H1 (cell line): ENCODE measurements at regions not wholly inside any gene's neighbourhood (a gene's known extent, or its start where the extent isn't known, plus 50 kb on each side); places are given as distances from the start of the nearest gene placed in this dataset.

Source experiments
- CTCF ChIA-PET: fragments of 300-600 bp; sonication (Branson Sonifier 250); formaldehyde crosslinking; loops from one replicate; lab custom pipeline; 2021; ENCODE audit not compliant: partially characterized antibody; lab: Charles Lee
- POLR2A ChIA-PET: fragments of 300-600 bp; sonication (Branson Sonifier 250); formaldehyde crosslinking; loops from one replicate; lab custom pipeline; 2021; ENCODE audit warnings: inconsistent platforms; ENCODE audit not compliant: partially characterized antibody; lab: Charles Lee
- DNase-seq, 2 experiments: peaks; one replicate each; pipeline versions ENCODE4 v3.0.0 to v3.0.0-alpha.2; 2010 to 2022; ENCODE audit warnings: low spot score in 2 of 2, low read depth in 1 of 2, mixed read lengths in 1 of 2
- FAIRE-seq: peaks from 2 replicates; lab custom pipeline; 2011; peaks lifted over from hg19 to GRCh38; lab: Jason Lieb, UNC
- H2AFZ ChIP-seq: 2 replicates; pipeline ENCODE4 v1.8.1; 2012; ENCODE audit warnings: low read length, inconsistent platforms
- H2AK5ac ChIP-seq: 2 replicates; pipeline ENCODE4 v1.6.1; 2013; ENCODE audit warnings: low read depth, low read length
- H2BK120ac ChIP-seq: replicated peaks from 2 replicates; pipeline ENCODE3; 2013; ENCODE audit warnings: low read depth, low read length, inconsistent platforms
- H2BK12ac ChIP-seq: 2 replicates; pipeline ENCODE4 v1.6.1; 2013; ENCODE audit warnings: low read depth, low read length
- H2BK15ac ChIP-seq: 2 replicates; pipeline ENCODE4 v1.6.1; 2013; ENCODE audit warnings: low read length
- H2BK20ac ChIP-seq: 2 replicates; pipeline ENCODE4 v1.6.1; 2013; ENCODE audit warnings: low read length
- H2BK5ac ChIP-seq: 2 replicates; pipeline ENCODE4 v1.6.1; 2013; ENCODE audit warnings: low read depth, low read length
- H3K14ac ChIP-seq: 2 replicates; pipeline ENCODE4 v1.6.1; 2013; ENCODE audit warnings: inconsistent platforms; ENCODE audit not compliant: insufficient read length
- H3K18ac ChIP-seq: 2 replicates; pipeline ENCODE4 v1.6.1; 2013; ENCODE audit warnings: low read length; ENCODE audit errors: extremely low read depth
- H3K23ac ChIP-seq: 2 replicates; pipeline ENCODE4 v1.6.1; 2013; ENCODE audit warnings: inconsistent platforms; ENCODE audit not compliant: insufficient read length
- H3K23me2 ChIP-seq: 2 replicates; pipeline ENCODE4 v1.6.1; 2013; ENCODE audit warnings: low read depth, low read length
- H3K27ac ChIP-seq: 2 replicates; pipeline ENCODE4 v1.6.1; 2011; ENCODE audit warnings: low read depth, low read length, inconsistent platforms
- H3K27me3 ChIP-seq, 4 experiments: replicated peaks in 1 of 4; 1 replicate in 1 of 4; 2 replicates in 3 of 4; pipeline versions ENCODE4 v1.6.1 to v1.8.1; 2011 to 2013; ENCODE audit warnings: low read length in 3 of 4, mild to moderate bottlenecking in 3 of 4, inconsistent platforms in 2 of 4, mixed read lengths in 2 of 4, moderate library complexity in 1 of 4; ENCODE audit not compliant: control insufficient read depth in 3 of 4, insufficient read depth in 3 of 4; ENCODE audit errors: extremely low read depth in 1 of 4
- H3K36me3 ChIP-seq, 4 experiments: 2 replicates each; pipeline versions ENCODE4 v1.6.1 to v1.8.1; 2011 to 2013; ENCODE audit warnings: mild to moderate bottlenecking in 4 of 4, low read length in 3 of 4, moderate library complexity in 2 of 4, control low read depth in 1 of 4, inconsistent platforms in 1 of 4; ENCODE audit not compliant: insufficient read depth in 4 of 4, control insufficient read depth in 2 of 4
- H3K4ac ChIP-seq: replicated peaks from 2 replicates; pipeline ENCODE3; 2013; ENCODE audit warnings: low read length, low read depth, mixed read lengths, inconsistent platforms; ENCODE audit not compliant: insufficient read length
- H3K4me1 ChIP-seq, 4 experiments: replicated peaks in 1 of 4; 1 replicate in 1 of 4; 2 replicates in 3 of 4; pipeline versions ENCODE4 v1.6.1 to v1.8.1; 2011 to 2013; ENCODE audit warnings: low read length in 3 of 4, inconsistent platforms in 2 of 4, mixed read lengths in 1 of 4; ENCODE audit not compliant: insufficient read depth in 4 of 4, control insufficient read depth in 3 of 4
- H3K4me2 ChIP-seq, 2 experiments: 2 replicates each; pipeline versions ENCODE4 v1.6.1 to v1.8.1; 2011 to 2013; ENCODE audit warnings: low read depth in 2 of 2, low read length in 2 of 2, control low read depth in 1 of 2, inconsistent platforms in 1 of 2, mild to moderate bottlenecking in 1 of 2; ENCODE audit not compliant: insufficient read depth in 1 of 2
- H3K4me3 ChIP-seq, 4 experiments: fragments of 200-600, 300-600 bp in 1 of 4; sonication (generic), shearing (Covaris generic), sonication (Bioruptor Twin) in 1 of 4; 2 replicates each; pipeline versions ENCODE4 v1.5.1 to v1.8.1; 2011 to 2016; ENCODE audit warnings: low read length in 4 of 4, low read depth in 3 of 4, control low read depth in 2 of 4, inconsistent platforms in 2 of 4, mild to moderate bottlenecking in 2 of 4, mixed read lengths in 1 of 4, moderate library complexity in 1 of 4; ENCODE audit not compliant: insufficient read depth in 2 of 4; ENCODE audit errors: extremely low read depth in 1 of 4
- H3K56ac ChIP-seq: replicated peaks from 2 replicates; pipeline ENCODE3; 2013; ENCODE audit warnings: low read depth, mild to moderate bottlenecking, mixed read lengths, low read length, inconsistent platforms; ENCODE audit not compliant: insufficient read length
- H3K79me1 ChIP-seq: 2 replicates; pipeline ENCODE4 v1.6.1; 2013; ENCODE audit warnings: low read depth, low read length, control low read depth
- H3K79me2 ChIP-seq, 2 experiments: 2 replicates each; pipeline versions ENCODE4 v1.6.1 to v1.8.1; 2012 to 2013; ENCODE audit warnings: low read length in 2 of 2, mild to moderate bottlenecking in 2 of 2, inconsistent platforms in 1 of 2; ENCODE audit not compliant: insufficient read depth in 2 of 2, control insufficient read depth in 1 of 2
- H3K9ac ChIP-seq, 4 experiments: replicated peaks in 1 of 4; 1 replicate in 1 of 4; 2 replicates in 3 of 4; pipeline versions ENCODE4 v1.6.1 to v1.8.1; 2011 to 2013; ENCODE audit warnings: low read depth in 3 of 4, low read length in 3 of 4, control low read depth in 2 of 4, mild to moderate bottlenecking in 2 of 4, moderate library complexity in 2 of 4, inconsistent platforms in 1 of 4; ENCODE audit errors: extremely low read depth in 1 of 4
- H3K9me3 ChIP-seq, 2 experiments: 2 replicates each; pipeline versions ENCODE4 v1.6.1 to v1.8.1; 2012 to 2013; ENCODE audit warnings: mild to moderate bottlenecking in 2 of 2, moderate library complexity in 2 of 2, control low read depth in 1 of 2, inconsistent platforms in 1 of 2, low read depth in 1 of 2, low read length in 1 of 2, mixed read lengths in 1 of 2; ENCODE audit not compliant: insufficient read depth in 2 of 2
- H4K20me1 ChIP-seq, 2 experiments: replicated peaks in 1 of 2; 2 replicates each; pipeline versions ENCODE3 to v1.8.1; 2011 to 2013; ENCODE audit warnings: inconsistent platforms in 2 of 2, low read length in 2 of 2, mild to moderate bottlenecking in 1 of 2; ENCODE audit not compliant: insufficient read depth in 2 of 2, control insufficient read depth in 1 of 2
- H4K5ac ChIP-seq: 2 replicates; pipeline ENCODE4 v1.6.1; 2013; ENCODE audit warnings: low read length, low read depth, mixed read lengths, inconsistent platforms; ENCODE audit not compliant: insufficient read length
- H4K8ac ChIP-seq: 2 replicates; pipeline ENCODE4 v1.8.0; 2013; ENCODE audit warnings: mild to moderate bottlenecking, moderate library complexity, low read length, inconsistent platforms; ENCODE audit not compliant: insufficient read depth; ENCODE audit errors: extremely low read depth
- H4K91ac ChIP-seq: replicated peaks from 2 replicates; pipeline ENCODE3; 2013; ENCODE audit warnings: low read length, mixed read lengths, inconsistent platforms; ENCODE audit not compliant: insufficient read length
- ASH2L ChIP-seq: fragments of 200-600, 300-600 bp; sonication (generic); IDR thresholded peaks from one replicate; pipeline ENCODE4 v1.7.1; 2017; ENCODE audit warnings: low read length
- BRCA1 ChIP-seq: IDR thresholded peaks from 2 replicates; pipeline ENCODE4 v1.6.1; 2012; ENCODE audit warnings: low read depth, low read length, improper control_type of control experiment
- EZH2 ChIP-seq: fragments of 200-600 bp; sonication (generic); IDR thresholded peaks from 2 replicates; pipeline ENCODE4 v1.7.1; 2012; ENCODE audit warnings: low read depth, mild to moderate bottlenecking, moderate library complexity, low read length, inconsistent platforms; ENCODE audit not compliant: severe bottlenecking
- PHF8 ChIP-seq: fragments of 200-600 bp; sonication (generic); conservative IDR thresholded peaks from 2 replicates; pipeline ENCODE4 v1.7.1; 2012; ENCODE audit warnings: low read depth, mild to moderate bottlenecking, inconsistent platforms, low read length, moderate library complexity
- POLR2A ChIP-seq, 2 experiments: IDR thresholded peaks; 1 replicate in 1 of 2; 2 replicates in 1 of 2; pipeline ENCODE4 v1.6.1; 2011; ENCODE audit warnings: low read depth in 2 of 2, low read length in 2 of 2, mild to moderate bottlenecking in 2 of 2; ENCODE audit errors: control extremely low read depth in 1 of 2
- POLR2AphosphoS5 ChIP-seq: IDR thresholded peaks from 2 replicates; pipeline ENCODE4 v1.6.1; 2011; ENCODE audit warnings: low read depth, low read length
- SP1 ChIP-seq: IDR thresholded peaks from 2 replicates; pipeline ENCODE4 v1.6.1; 2011; ENCODE audit warnings: low read depth, low read length
- SP2 ChIP-seq: IDR thresholded peaks from 2 replicates; pipeline ENCODE4 v1.6.1; 2012; ENCODE audit warnings: mild to moderate bottlenecking, low read length, inconsistent platforms
- SUZ12 ChIP-seq: fragments of 200-600 bp; sonication (generic); IDR thresholded peaks from 2 replicates; pipeline ENCODE4 v1.6.1; 2012; ENCODE audit warnings: mild to moderate bottlenecking, inconsistent platforms, low read length, moderate library complexity, mixed read lengths
- TEAD4 ChIP-seq: IDR thresholded peaks from 2 replicates; pipeline ENCODE4 v1.6.1; 2012; ENCODE audit warnings: low read depth, low read length, inconsistent platforms, mixed read lengths
- WGBS, 2 experiments: shearing (Covaris generic) in 1 of 2; methylation state at CpG; one replicate each; pipeline versions ENCODE4 v1.1.6 to v1.1.7; 2013 to 2015; ENCODE audit warnings: low lambda C conversion rate in 2 of 2, mixed read lengths in 2 of 2, inconsistent platforms in 1 of 2, low coverage in 1 of 2, missing lambda C conversion rate in 1 of 2; ENCODE audit not compliant: insufficient replicate concordance in 2 of 2, insufficient coverage in 1 of 2, insufficient read length in 1 of 2; ENCODE audit errors: extremely low coverage in 1 of 2, missing lambda C conversion rate in 1 of 2; 5-methylcytosine and 5-hydroxymethylcytosine counted together

DNA sequence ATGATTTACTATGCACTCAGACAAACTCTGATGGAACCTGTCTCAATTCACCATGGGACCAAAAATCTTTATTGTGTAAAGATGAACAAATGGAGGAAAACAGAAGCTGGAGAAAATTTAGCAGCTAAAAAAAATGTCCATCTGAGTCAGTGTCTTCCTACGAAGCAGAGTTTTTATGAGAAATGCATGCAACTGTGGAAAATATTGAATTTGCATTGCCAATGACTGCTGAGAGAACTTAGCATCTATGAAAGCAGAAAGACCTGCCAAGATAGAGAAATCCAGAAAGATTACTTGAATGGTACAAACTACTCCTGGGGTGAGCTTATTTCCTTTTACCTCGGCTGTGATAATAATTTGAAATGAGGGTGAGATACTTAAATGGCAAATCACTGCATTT is 289.7 kb upstream of the GCFC2 start:
- Histone ChIP-seq H2AK5ac (no peak overlapping the region), H3K56ac (no peak overlapping the region), H4K91ac (no peak overlapping the region), H3K36me3 (no peaks in the 10 kb centered on the region), H3K23ac (no peak overlapping the region), H3K4ac (no peak overlapping the region), H2BK120ac (no peak overlapping the region), H3K9ac (no peak overlapping the region), H4K5ac (no peak overlapping the region), H3K4me2 (no peak overlapping the region), H3K4me1 (no peaks in the 10 kb centered on the region), H3K9me3 (no peaks in the 10 kb centered on the region), H4K8ac (no peak overlapping the region), H4K20me1 (no peaks in the 10 kb centered on the region), H2BK15ac (no peak overlapping the region), H3K14ac (no peak overlapping the region), H3K18ac (no peak overlapping the region), H2BK5ac (no peak overlapping the region), H3K79me1 (no peaks in the 10 kb centered on the region), H3K79me2 (no peaks in the 10 kb centered on the region), H3K23me2 (no peaks in the 10 kb centered on the region), H3K4me3 (no peak overlapping the region), H2BK20ac (no peak overlapping the region), H2AFZ (no peak overlapping the region), H3K27me3 (no peaks in the 10 kb centered on the region), H3K27ac (no peak overlapping the region), H2BK12ac (no peak overlapping the region)
- TF ChIP-seq SP1 = no peak
- TF ChIP-seq SP2 = no peak
- no peak for TF ChIP-seq ASH2L
- no peak for TF ChIP-seq SUZ12
- TF ChIP-seq PHF8 = no peak
- no peak for TF ChIP-seq BRCA1
- TF ChIP-seq POLR2AphosphoS5 = no peak
- TF ChIP-seq TEAD4 = no peak
- TF ChIP-seq EZH2 = no peak
- TF ChIP-seq POLR2A (IDR thresholded peaks at IDR 0.05; ENCODE audit: control extremely low read depth in 1 of 2, low read depth in 2 of 2, low read length in 2 of 2) = no peak
- FAIRE-seq (no peak), DNase-seq (no peak)
- POLR2A ChIA-PET = no interaction called here
- CTCF ChIA-PET = no interaction called here
- WGBS, 2 experiments = 95% methylated on average over 2 of the region's 2 CpGs; no CpG with 5 or more reads in 1 of the 2 experiments
